ENCODE measurements at regions not wholly inside any gene's neighbourhood (a gene's known extent, or its start where the extent isn't known, plus 50 kb on each side); places are given as distances from the start of the nearest gene placed in this dataset.
"Not testable (repeated sequence)": the region's sequence is repeated elsewhere in the genome, so short reads cannot be mapped to it uniquely, and the experiment has no call there.

DNA sequence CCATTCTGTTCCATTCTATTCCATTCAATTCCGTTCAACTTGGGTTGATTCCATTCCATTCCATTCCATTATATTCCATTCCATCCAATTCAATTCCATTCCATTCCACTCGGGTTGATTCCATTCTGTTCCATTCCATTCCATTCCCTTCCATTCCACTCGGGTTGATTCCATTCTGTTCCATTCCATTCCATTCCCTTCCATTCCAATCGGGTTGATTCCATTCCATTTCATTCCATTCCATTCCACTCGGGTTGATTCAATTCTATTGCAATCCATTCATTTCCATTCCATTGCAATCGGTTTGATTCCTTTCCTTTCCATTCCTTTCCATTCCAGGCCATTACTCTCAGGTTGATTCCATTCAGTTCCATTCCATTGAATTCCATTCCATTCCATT, 1138.4 kb downstream of the RPIA start:
- Histone ChIP-seq H3K9ac (ENCODE audit: insufficient read depth, low read length, poor library complexity, severe bottlenecking) (no peak overlapping the region), H3K27ac (ENCODE audit: low read depth in 1 of 2, low read length in 2 of 2) (no peak overlapping the region), H3K4me3 (replicated peaks in 1 of 3; ENCODE audit: low read depth in 2 of 3, low read length in 3 of 3) (no peak overlapping the region), H3K36me3 (replicated peaks in 1 of 2; ENCODE audit: control insufficient read depth in 1 of 2, insufficient read depth in 2 of 2, low read length in 2 of 2) (no peaks in the 10 kb centered on the region), H2AFZ (ENCODE audit: insufficient read depth, low read depth, low read length, poor library complexity, severe bottlenecking) (no peak overlapping the region), H3K9me3 (replicated peaks in 1 of 2; ENCODE audit: control insufficient read depth in 1 of 2, insufficient read depth in 1 of 2, low read length in 2 of 2) (peaks cover 0 to 5% of the 10 kb centered on the region in 2 donors), H4K20me1 (ENCODE audit: insufficient read depth, low read length) (no peaks in the 10 kb centered on the region), H3K4me1 (ENCODE audit: control insufficient read depth in 1 of 2, insufficient read depth in 2 of 2, low read length in 2 of 2) (no peaks in the 10 kb centered on the region), H3K79me2 (ENCODE audit: insufficient read depth, low read length) (no peaks in the 10 kb centered on the region), H3K27me3 (ENCODE audit: control insufficient read depth in 2 of 2, insufficient read depth in 2 of 2, low read length in 2 of 2) (peaks cover 0 to 2% of the 10 kb centered on the region in 2 donors), H3K4me2 (replicated peaks; ENCODE audit: extremely low read depth, low read length, poor library complexity, severe bottlenecking) (no peak overlapping the region)
- Mint-ChIP-seq H3K27me3 (ENCODE audit: low read depth in 3 of 3) (no peaks in the 10 kb centered on the region), H3K4me1 (no peaks in the 10 kb centered on the region), H3K36me3 (no peaks in the 10 kb centered on the region), H3K27ac (no peak overlapping the region), H3K9me3 (peaks cover 15 to 52% (median 43%) of the 10 kb centered on the region in 7 donors), H3K4me3 (no peak overlapping the region)
- no peak for DNase-seq
- intact Hi-C loops (cut with micrococcal nuclease): no loop called here
- TF ChIP-seq, protein P1, sequence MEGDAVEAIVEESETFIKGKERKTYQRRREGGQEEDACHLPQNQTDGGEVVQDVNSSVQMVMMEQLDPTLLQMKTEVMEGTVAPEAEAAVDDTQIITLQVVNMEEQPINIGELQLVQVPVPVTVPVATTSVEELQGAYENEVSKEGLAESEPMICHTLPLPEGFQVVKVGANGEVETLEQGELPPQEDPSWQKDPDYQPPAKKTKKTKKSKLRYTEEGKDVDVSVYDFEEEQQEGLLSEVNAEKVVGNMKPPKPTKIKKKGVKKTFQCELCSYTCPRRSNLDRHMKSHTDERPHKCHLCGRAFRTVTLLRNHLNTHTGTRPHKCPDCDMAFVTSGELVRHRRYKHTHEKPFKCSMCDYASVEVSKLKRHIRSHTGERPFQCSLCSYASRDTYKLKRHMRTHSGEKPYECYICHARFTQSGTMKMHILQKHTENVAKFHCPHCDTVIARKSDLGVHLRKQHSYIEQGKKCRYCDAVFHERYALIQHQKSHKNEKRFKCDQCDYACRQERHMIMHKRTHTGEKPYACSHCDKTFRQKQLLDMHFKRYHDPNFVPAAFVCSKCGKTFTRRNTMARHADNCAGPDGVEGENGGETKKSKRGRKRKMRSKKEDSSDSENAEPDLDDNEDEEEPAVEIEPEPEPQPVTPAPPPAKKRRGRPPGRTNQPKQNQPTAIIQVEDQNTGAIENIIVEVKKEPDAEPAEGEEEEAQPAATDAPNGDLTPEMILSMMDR (IDR thresholded peaks at IDR 0.05): no peak
- 79% methylated on average over 6 of the region's 6 CpGs for WGBS (ENCODE audit: insufficient coverage)

DNA sequence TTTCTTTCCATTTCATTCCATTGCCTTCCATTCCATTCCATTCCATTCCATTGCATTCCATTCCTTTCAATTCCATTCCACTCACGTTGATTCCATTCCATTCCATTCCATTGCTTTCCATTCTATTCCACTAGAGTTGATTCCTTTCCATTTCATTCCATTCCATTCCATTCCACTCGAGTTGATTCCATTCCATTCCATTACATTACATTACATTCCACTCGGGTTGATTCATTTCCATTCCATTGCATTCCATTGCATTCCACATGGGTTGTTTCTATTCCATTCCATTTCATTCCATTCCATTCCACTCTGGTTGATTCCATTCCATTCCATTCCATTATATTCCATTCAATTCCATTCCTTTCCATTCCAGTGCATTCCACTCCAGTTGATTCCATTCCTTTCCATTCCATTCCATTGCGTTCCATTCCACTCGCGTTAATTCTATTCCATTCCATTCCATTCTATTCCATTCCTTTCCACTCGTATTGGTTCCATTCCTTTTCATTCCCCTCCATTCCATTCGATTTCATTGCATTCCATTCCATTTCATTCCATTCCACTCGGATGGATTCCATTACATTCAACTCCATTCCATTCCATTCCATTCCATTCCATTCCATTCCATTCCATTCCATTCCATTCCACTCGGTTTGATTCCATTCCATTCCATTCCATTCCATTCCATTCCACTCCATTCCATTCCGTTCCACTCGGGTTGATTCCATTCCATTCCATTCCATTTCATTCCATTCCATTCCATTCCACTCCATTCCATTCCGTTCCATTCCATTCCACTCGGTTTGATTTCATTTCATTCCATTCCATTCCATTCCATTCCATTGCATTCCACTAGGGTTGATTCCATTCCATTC, 1139.1 kb downstream of the RPIA start:
- H3K27me3 Mint-ChIP-seq (ENCODE audit: low read depth in 3 of 3); H3K36me3 Mint-ChIP-seq; H3K27me3 ChIP-seq (ENCODE audit: control insufficient read depth in 2 of 2, insufficient read depth in 2 of 2, low read length in 2 of 2); H4K20me1 ChIP-seq (ENCODE audit: insufficient read depth, low read length); H3K4me1 Mint-ChIP-seq; H3K27ac ChIP-seq (ENCODE audit: low read depth in 1 of 2, low read length in 2 of 2); H3K9me3 ChIP-seq (replicated peaks in 1 of 2; ENCODE audit: control insufficient read depth in 1 of 2, insufficient read depth in 1 of 2, low read length in 2 of 2); H3K79me2 ChIP-seq (ENCODE audit: insufficient read depth, low read length); H2AFZ ChIP-seq (ENCODE audit: insufficient read depth, low read depth, low read length, poor library complexity, severe bottlenecking); DNase-seq; H3K36me3 ChIP-seq (replicated peaks in 1 of 2; ENCODE audit: control insufficient read depth in 1 of 2, insufficient read depth in 2 of 2, low read length in 2 of 2); H3K9ac ChIP-seq (ENCODE audit: insufficient read depth, low read length, poor library complexity, severe bottlenecking); H3K4me2 ChIP-seq (replicated peaks; ENCODE audit: extremely low read depth, low read length, poor library complexity, severe bottlenecking); intact Hi-C loops (cut with micrococcal nuclease); H3K4me1 ChIP-seq (ENCODE audit: control insufficient read depth in 1 of 2, insufficient read depth in 2 of 2, low read length in 2 of 2); H3K4me3 ChIP-seq (replicated peaks in 1 of 3; ENCODE audit: low read depth in 2 of 3, low read length in 3 of 3); H3K4me3 Mint-ChIP-seq; H3K27ac Mint-ChIP-seq: not testable (repeated sequence)
- 71% methylated on average over 14 of the region's 14 CpGs for WGBS (ENCODE audit: insufficient coverage)
- peaks cover 14 to 48% (median 40%) of the 10 kb centered on the region in 7 donors for H3K9me3 Mint-ChIP-seq

Data from CD14-positive monocyte (primary cell).